ENCODE measurements at regions not wholly inside any gene's neighbourhood (a gene's known extent, or its start where the extent isn't known, plus 50 kb on each side); places are given as distances from the start of the nearest gene placed in this dataset.

GRCh38 chr15:96448923-96449322 lies 118.4 kb downstream of the NR2F2 start:
- Histone ChIP-seq H3K9me3 (no peaks in the 10 kb centered on the region), H3K27me3 (no peaks in the 10 kb centered on the region), H3K36me3 (no peaks in the 10 kb centered on the region), H3K4me3 (no peak overlapping the region), H3K4me1 (no peaks in the 10 kb centered on the region), H3K27ac (no peak overlapping the region)
- TF ChIP-seq POLR2AphosphoS5 (IDR thresholded peaks at IDR 0.05) = no peak
- no peak for TF ChIP-seq CTCF (IDR thresholded peaks at IDR 0.05)
- no peak for TF ChIP-seq EP300 (IDR thresholded peaks at IDR 0.05)
- no peak for TF ChIP-seq POLR2A (IDR thresholded peaks at IDR 0.05)
- 67 to 71% methylated on average over 7 of the region's 7 CpGs for WGBS, 2 donors
- DNase-seq (no peak), ATAC-seq (ENCODE audit: low FRiP score in 2 of 2) (no peak)

GRCh38 chr15:96457841-96458240 lies 127.3 kb downstream of the NR2F2 start:
- no peak for DNase-seq
- WGBS, 2 donors = 77 to 78% methylated on average over 3 of the region's 3 CpGs
- Histone ChIP-seq H3K36me3 (no peaks in the 10 kb centered on the region), H3K4me1 (no peaks in the 10 kb centered on the region), H3K4me3 (no peak overlapping the region), H3K27ac (no peak overlapping the region), H3K9me3 (no peaks in the 10 kb centered on the region), H3K27me3 (no peaks in the 10 kb centered on the region)
- no peak for TF ChIP-seq EP300 (IDR thresholded peaks at IDR 0.05)
- TF ChIP-seq POLR2A (IDR thresholded peaks at IDR 0.05) = no peak
- no peak for TF ChIP-seq POLR2AphosphoS5 (IDR thresholded peaks at IDR 0.05)
- no peak for TF ChIP-seq CTCF (IDR thresholded peaks at IDR 0.05)
- no peak for ATAC-seq (ENCODE audit: low FRiP score in 2 of 2)

GRCh38 chr15:96460106-96460505 lies 129.6 kb downstream of the NR2F2 start:
- WGBS, 2 donors = 74 to 78% methylated on average over 1 of the region's 1 CpG
- Histone ChIP-seq H3K4me1 (no peaks in the 10 kb centered on the region), H3K9me3 (no peaks in the 10 kb centered on the region), H3K27ac (no peak overlapping the region), H3K4me3 (no peak overlapping the region), H3K27me3 (no peaks in the 10 kb centered on the region), H3K36me3 (no peaks in the 10 kb centered on the region)
- no peak for ATAC-seq (ENCODE audit: low FRiP score in 2 of 2)
- TF ChIP-seq POLR2A (IDR thresholded peaks at IDR 0.05) (no peak), EP300 (IDR thresholded peaks at IDR 0.05) (no peak), POLR2AphosphoS5 (IDR thresholded peaks at IDR 0.05) (no peak), CTCF (IDR thresholded peaks at IDR 0.05) (no peak)
- DNase-seq = no peak

- Histone ChIP-seq H3K4me3 (no peak overlapping the region), H3K27ac (no peak overlapping the region), H3K27me3 (no peaks in the 10 kb centered on the region), H3K9me3 (no peaks in the 10 kb centered on the region), H3K36me3 (no peaks in the 10 kb centered on the region), H3K4me1 (no peaks in the 10 kb centered on the region)
- TF ChIP-seq EP300 (IDR thresholded peaks at IDR 0.05) = no peak
- TF ChIP-seq CTCF (IDR thresholded peaks at IDR 0.05) = no peak
- no peak for TF ChIP-seq POLR2A (IDR thresholded peaks at IDR 0.05)
- TF ChIP-seq POLR2AphosphoS5 (IDR thresholded peaks at IDR 0.05) = no peak
- DNase-seq (no peak), ATAC-seq (ENCODE audit: low FRiP score in 2 of 2) (no peak)
- 82% methylated on average over 21 of the region's 21 CpGs for WGBS, 2 donors
Measured at GRCh38 chr15:96462768-96463750, 132.6 kb downstream of the NR2F2 start.
